G401 (cell line): ENCODE measurements at regions not wholly inside any gene's neighbourhood (a gene's known extent, or its start where the extent isn't known, plus 50 kb on each side); places are given as distances from the start of the nearest gene placed in this dataset.
"Not testable (repeated sequence)": the region's sequence is repeated elsewhere in the genome, so short reads cannot be mapped to it uniquely, and the experiment has no call there.

Source experiments
- DNase-seq: peaks from one replicate; pipeline ENCODE4 v3.0.0-alpha.2; 2015; ENCODE audit warnings: low spot score
- in situ Hi-C: cut with HindIII; loops from 2 replicates; pipeline ENCODE4 v1.10.0; 2016; ENCODE audit warnings: low sequenced_read_pairs, mixed read lengths

- DNase-seq, in situ Hi-C loops: not testable (repeated sequence)
Measured at GRCh38 chr5:87199704-87200103, 68.0 kb upstream of the RASA1 start.

- DNase-seq, result no peak
Measured at GRCh38 chr5:87210076-87210475, 57.6 kb upstream of the RASA1 start.

GRCh38 chr5:87210743-87211142 is 56.9 kb upstream of the RASA1 start:
- no peak for DNase-seq
- in situ Hi-C loops, result no loop called here

More at GRCh38 chr5:87210076-87210475, 57.6 kb upstream of the RASA1 start:
- in situ Hi-C loops, result no loop called here

GRCh38 chr5:87211676-87212075 is 56.0 kb upstream of the RASA1 start:
- DNase-seq, result no peak
- in situ Hi-C loops, result no loop called here

- in situ Hi-C loops, DNase-seq: not testable (repeated sequence)
Measured at GRCh38 chr5:87212183-87212582, 55.5 kb upstream of the RASA1 start.

- DNase-seq, result not testable (repeated sequence)
Measured at GRCh38 chr5:87217480-87217879, 50.2 kb upstream of the RASA1 start.

More at GRCh38 chr5:87217480-87217879, 50.2 kb upstream of the RASA1 start:
- in situ Hi-C loops, result not testable (repeated sequence)
